Dermis blood vessel endothelial cell (primary cell): ENCODE measurements at regions not wholly inside any gene's neighbourhood (a gene's known extent, or its start where the extent isn't known, plus 50 kb on each side); places are given as distances from the start of the nearest gene placed in this dataset.
"Not testable (repeated sequence)": the region's sequence is repeated elsewhere in the genome, so short reads cannot be mapped to it uniquely, and the experiment has no call there.

ENCODE experiments used
- DNase-seq: peaks from one replicate; pipeline ENCODE4 v3.0.0; 2010

GRCh38 chr2:11075221-11075620, 80.0 kb upstream of the SLC66A3 start:
- no peak for DNase-seq

GRCh38 chr2:11077411-11077810, 77.9 kb upstream of the SLC66A3 start:
- DNase-seq: no peak

- DNase-seq: no peak
Observed at GRCh38 chr2:11079136-11079824, 76.0 kb upstream of the SLC66A3 start.

GRCh38 chr2:11080253-11081115, 74.8 kb upstream of the SLC66A3 start:
- DNase-seq: no peak

- DNase-seq: no peak
Observed at GRCh38 chr2:11082880-11083279, 72.4 kb upstream of the SLC66A3 start.

GRCh38 chr2:11088821-11089220, 66.4 kb upstream of the SLC66A3 start:
- DNase-seq: not testable (repeated sequence)

- no peak for DNase-seq
Observed at GRCh38 chr2:11090187-11090586, 65.1 kb upstream of the SLC66A3 start.

GRCh38 chr2:11092701-11093335, 62.4 kb upstream of the SLC66A3 start:
- DNase-seq: no peak

GRCh38 chr2:11093467-11093866, 61.8 kb upstream of the SLC66A3 start:
- no peak for DNase-seq

GRCh38 chr2:11094021-11094810, 61.1 kb upstream of the SLC66A3 start:
- no peak for DNase-seq

GRCh38 chr2:11096591-11096990, 58.7 kb upstream of the SLC66A3 start:
- no peak for DNase-seq

GRCh38 chr2:11097038-11097720, 58.1 kb upstream of the SLC66A3 start:
- no peak for DNase-seq

- DNase-seq: no peak
Observed at GRCh38 chr2:11097854-11098387, 57.3 kb upstream of the SLC66A3 start.

GRCh38 chr2:11099122-11100065, 55.9 kb upstream of the SLC66A3 start:
- DNase-seq: no peak

- DNase-seq: no peak
Observed at GRCh38 chr2:11100130-11100529, 55.1 kb upstream of the SLC66A3 start.

- no peak for DNase-seq
Observed at GRCh38 chr2:11100976-11101375, 54.3 kb upstream of the SLC66A3 start.

- no peak for DNase-seq
Observed at GRCh38 chr2:11101430-11101829, 53.8 kb upstream of the SLC66A3 start.

- DNase-seq: no peak
Observed at GRCh38 chr2:11102466-11102865, 52.8 kb upstream of the SLC66A3 start.

- DNase-seq: no peak
Observed at GRCh38 chr2:11102956-11103860, 52.1 kb upstream of the SLC66A3 start.
